HG03139 (cell line): ENCODE measurements at regions not wholly inside any gene's neighbourhood (a gene's known extent, or its start where the extent isn't known, plus 50 kb on each side); places are given as distances from the start of the nearest gene placed in this dataset.
"Not testable (repeated sequence)": the region's sequence is repeated elsewhere in the genome, so short reads cannot be mapped to it uniquely, and the experiment has no call there.

ENCODE experiments used
- ATAC-seq: cut with Tn5 transposase; IDR thresholded peaks from one replicate; pipeline ENCODE4 v1.9.1; 2021; ENCODE audit not compliant: unreplicated experiment

DNA sequence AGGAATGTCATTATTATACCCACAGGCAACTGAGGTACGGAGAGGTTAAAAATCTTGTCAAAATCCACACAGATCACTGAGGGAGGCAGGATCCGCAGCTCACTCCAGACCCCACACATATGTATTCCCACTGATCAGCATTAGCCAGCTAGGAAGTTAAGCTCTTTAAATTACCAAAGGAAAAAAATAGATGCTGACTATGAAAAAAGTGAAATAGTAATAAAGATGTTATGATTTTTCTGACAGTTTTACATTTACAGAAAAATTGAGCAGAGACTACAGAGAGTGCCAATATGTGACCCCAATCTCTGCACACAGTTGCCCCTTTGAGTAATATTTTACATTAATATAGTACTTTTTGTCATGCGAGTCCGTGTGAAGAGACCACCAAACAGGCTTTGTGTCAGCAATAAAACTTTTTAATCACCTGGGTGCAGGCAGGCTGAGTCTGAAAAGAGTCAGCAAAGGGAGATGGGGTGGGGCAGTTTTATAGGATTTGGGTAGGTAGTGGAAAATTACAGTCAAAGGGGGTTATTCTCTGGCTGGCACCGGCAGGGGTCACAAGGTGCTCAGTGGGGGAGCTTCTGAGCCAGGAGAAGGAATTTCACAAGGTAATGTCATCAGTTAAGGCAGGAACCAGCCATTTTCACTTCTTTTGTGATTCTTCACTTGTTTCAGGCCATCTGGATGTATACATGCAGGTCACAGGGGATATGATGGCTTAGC, 61.9 kb upstream of the NAA35 start:
- not testable (repeated sequence) for ATAC-seq

GRCh38 chr9:85880507-85880906, 60.4 kb upstream of the NAA35 start:
- not testable (repeated sequence) for ATAC-seq

DNA sequence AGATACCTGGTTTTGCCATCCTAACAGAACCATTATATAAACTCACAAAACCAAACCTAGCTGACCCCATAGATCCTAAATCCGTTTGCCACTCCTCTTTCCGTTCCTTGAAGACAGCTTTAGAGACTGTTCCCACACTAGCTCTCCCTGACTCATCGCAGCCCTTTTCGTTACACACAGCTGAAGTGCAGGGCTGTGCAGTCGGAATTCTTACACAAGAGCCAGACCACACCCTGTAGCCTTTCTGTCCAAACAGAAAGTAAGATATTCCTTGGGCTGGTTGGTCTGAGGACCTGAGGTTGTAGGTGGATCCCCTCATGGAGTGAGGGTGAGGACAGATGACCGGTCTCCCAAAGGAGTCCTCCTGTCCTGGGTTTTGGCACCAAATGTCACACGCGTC, 56.7 kb upstream of the NAA35 start:
- ATAC-seq: no peak

DNA sequence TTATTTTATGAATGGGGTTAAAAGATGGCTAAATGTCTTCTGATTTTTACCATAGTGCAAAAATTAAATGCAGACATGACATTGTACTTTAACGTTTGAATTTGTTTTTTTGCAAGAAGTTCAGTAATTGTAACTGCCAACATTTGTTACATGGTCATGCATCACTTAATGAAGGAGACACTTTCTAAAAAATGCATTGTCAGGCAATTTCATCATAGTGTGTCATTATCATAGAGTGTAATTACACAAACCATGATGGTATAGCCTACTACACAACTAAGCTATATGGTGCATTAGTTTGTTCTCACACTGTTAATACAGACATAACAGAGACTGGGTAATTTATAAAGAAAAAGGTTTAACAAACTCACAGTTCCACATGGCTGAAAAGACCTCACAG, 50.0 kb upstream of the NAA35 start:
- no peak for ATAC-seq
